CD4-positive, alpha-beta T cell treated with Interleukin-17A for 4 hours (primary cell): ENCODE measurements at regions not wholly inside any gene's neighbourhood (a gene's known extent, or its start where the extent isn't known, plus 50 kb on each side); places are given as distances from the start of the nearest gene placed in this dataset.
"Not testable (repeated sequence)": the region's sequence is repeated elsewhere in the genome, so short reads cannot be mapped to it uniquely, and the experiment has no call there.

Experiments
- DNase-seq: peaks from one replicate; pipeline ENCODE4 v3.0.0-alpha.2; 2020; ENCODE audit warnings: mixed read lengths

DNA sequence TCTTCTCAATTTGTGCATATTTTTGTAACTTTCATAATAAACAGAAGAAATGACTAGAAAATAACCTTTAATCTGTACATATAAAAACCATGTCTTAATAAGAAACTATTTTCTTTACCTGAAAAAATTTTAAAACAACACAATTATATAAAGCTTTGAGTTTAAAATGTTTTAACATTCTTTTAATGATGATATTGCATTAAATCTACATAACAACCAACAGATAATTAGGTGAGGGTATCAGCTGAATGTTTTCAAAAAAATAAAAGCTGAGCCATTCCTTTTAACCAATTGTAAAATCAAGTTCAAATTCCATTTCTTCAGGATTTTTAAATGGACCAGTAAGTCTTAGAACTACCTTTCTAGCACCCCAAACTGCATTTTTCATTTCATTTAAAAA lies 1185.0 kb upstream of the CITED2 start:
- no peak for DNase-seq

DNA sequence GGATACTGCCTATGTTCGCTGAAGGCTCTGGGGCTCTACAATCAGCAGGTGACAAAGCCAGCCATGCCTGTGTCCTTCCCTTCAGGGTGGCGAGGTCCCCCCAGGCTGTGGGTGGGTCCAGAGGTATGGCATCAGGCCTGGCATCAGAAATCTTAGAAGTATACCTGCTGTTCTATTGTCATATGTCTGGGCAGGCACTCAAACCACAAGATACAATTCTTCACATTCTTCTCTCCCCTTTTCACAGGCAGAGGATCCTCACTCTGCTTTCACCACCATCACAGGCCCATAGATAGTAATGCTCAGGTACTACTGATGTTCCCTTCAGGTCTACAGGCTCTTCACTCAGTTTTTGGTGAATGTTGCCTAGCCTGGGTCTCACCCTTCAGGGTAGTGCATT lies 1180.0 kb upstream of the CITED2 start:
- DNase-seq = no peak

DNA sequence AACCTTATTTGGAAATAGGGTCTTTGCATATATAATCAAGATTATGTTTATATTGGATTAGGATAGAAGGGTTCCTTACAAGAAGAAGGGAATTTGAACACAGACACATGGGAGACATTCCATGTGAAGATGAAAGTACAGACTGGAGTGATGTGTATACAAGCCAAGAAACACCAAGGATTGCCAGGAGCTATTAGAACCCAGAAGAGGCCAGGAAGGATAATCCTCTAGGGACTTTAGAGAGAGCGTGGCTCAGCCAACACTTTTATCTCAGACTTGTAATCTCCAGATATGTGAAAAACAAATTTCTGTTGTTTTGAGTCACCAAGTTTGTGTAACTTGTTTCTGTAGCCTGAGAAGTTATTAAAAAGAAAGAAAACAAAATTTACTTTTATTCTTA lies 1173.9 kb upstream of the CITED2 start:
- no peak for DNase-seq

DNA sequence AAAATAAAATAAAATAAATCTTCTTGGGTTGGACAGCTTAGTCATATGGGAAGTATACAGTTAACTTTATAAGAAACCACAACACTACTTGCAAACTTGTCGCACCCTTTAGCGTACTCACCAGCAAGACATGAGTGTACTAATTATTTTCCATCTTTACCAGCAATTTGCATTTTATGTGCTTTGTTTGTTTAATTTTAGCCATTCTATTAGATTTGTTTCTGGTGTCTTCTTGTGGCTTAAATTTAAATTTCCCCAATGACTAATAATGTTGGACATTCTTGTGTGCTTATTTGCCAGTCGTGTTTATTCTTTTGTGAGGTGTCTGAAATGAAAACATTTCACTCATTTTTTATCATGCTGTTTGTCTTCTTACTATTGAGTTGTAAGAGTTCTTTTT lies 1172.2 kb upstream of the CITED2 start:
- no peak for DNase-seq

DNA sequence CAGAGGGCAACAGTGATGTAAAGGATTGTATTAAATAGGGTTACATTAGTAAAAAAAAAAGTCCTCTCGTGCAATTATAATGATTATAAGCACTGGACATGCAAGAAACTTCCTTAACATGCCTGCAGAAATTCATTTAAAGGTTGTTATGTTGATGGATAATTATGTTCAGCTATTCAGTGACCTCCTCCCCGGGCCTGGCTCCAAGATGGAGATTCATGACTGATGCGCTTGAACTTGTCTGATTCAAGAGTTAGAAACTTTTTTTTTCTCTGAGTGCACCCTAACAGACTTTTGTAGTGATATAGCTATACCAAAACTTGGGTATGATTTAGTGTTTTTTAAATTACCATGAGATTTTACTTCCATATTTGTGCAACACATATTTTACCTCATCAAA lies 1170.0 kb upstream of the CITED2 start:
- DNase-seq = no peak

DNA sequence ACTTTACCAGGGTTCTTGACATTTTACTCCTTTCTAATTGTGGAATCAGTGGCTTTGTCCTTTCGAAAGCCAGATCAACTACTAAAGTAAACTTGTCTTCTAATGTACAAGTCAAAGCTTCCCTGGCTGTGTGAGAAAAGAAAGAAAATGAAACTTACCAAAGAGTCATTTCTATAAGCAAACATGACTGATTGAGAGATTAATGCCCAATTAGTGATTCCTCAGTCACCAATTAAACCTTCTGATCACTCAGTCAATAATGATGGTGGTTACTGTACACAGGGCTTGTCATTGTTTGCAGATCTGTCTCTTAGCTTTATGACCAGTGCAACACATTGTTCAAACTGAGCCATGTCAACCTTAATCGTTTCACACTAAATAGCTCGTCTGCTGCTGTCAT lies 1168.4 kb upstream of the CITED2 start:
- DNase-seq = no peak

DNA sequence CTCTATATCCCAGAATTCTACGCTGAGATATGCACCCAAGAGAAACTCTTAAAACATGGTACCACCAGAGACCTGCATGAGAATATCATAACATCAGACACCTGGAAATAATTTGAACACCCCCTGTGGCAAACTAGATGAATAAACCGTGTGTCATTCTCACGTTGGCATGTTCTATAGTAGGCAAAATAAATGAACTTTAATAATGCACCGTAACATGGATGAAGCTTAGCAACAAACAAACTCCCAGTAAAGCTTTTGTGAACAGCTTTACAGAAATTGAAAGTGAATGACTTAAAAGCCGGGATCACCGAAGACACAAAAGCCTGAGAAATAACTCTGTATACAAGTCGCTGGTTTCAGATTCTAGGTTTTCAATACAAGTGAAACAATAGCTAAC lies 1166.8 kb upstream of the CITED2 start:
- no peak for DNase-seq

DNA sequence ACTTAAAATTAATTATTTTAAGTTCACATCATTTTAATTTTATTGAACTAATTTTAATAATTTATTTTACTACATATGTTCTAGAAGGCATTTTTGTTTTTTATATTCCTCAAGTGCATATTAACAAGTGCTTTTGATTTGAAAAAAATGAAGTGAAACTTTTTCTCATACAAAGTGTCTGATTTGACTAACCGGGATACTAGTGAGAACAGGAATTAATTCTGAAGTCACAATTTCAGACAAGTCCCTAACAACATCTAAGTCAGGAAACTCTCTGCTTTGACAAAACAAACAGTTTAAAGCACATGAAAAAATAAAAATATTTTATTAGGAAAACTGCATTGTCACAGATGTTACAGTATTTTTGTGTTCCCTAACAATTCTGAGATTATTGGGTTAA lies 1166.3 kb upstream of the CITED2 start:
- DNase-seq = no peak

DNA sequence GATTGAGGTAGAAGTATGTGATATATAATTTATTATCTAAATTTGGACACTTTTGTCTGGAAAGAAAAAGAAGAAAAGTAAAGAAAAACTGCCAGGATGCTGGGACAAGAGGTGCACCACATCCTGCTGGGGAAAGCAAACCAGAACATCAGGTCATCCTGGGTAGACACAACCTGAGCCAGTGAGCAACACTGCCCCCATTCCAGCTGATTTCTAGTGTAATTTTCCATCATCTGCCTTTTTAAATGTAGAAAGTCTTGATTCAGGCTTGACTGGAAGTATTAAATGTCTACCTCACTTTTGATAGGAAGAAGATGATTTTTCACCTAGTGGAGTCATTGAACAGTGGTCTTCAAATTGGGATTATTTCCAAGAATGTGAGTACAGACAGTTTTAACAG lies 1164.5 kb upstream of the CITED2 start:
- no peak for DNase-seq

DNA sequence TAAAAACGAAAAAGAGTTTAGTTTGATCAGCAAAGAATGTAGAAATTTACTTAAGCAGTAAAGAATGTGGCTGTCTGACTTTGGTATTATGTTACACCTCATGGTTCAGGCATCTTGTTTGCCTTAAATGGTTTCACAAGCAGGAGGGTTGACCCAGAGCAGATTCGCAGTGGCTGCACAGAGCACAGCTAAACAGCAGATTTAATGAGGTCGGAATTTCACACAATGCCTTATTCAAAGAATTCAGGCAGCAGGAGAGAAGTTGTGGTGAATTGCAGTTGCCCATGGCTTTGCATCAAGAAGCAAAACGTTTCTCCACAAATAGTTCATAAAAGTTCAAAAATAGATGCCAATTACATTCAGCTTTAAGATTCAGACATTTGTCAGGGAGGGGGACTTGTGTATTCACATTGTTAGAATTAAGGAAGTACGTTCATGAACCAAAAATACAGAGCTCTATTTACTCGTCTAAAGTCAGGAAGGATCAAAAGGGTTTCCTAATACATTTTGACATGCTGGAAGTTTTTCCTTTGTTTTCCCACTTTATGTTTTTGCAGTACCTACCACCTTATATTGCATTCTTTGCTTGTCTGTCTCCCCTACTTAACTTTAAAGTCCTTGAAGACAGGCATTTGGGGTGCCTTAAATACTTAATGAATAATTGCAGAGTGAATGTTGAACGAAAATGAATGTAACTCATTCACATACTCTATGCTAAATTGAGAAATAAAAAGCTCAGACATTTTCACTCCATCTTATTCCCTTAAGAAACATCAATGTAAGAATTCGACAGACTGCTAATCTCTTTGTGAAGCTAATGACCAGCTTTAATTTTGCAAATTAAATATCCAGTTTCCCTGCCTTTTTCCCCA lies 1163.6 kb upstream of the CITED2 start:
- DNase-seq = no peak

DNA sequence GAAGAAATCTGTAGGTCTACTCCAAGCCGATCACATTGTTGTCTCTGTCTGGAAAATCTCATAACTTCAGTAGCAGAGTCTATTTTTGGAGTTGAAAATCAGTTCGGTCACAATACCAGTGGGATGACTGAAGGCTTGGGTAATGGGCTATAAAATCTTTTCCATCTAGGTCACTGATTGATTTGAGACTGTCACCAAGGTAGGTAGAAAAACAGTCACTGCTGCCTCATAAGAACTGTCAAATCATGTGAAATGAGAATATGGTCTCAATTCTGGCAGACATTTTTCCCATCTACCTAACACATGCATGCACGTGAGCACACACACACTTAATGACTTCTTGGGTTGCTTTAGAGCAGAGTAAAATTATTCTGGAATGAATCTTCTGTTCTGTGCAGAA lies 1162.8 kb upstream of the CITED2 start:
- DNase-seq = no peak

DNA sequence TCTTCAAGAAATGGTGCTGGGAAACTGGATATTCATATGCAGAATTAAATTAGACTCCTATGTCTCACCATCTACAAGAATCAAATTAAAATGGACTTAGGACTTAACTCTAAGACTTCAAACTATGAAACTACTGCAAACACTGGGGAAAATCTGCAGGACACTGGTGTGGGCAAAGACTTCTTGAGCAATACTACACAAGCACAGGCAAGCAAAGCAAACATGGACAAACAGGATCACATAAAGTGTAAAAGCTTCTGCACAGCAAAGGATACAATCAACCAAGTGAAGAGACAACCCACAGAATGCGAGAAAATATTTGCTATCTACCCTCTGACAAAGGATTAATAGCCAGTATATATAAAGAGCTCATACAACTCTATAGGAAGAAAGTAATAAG lies 1161.1 kb upstream of the CITED2 start:
- no peak for DNase-seq

DNA sequence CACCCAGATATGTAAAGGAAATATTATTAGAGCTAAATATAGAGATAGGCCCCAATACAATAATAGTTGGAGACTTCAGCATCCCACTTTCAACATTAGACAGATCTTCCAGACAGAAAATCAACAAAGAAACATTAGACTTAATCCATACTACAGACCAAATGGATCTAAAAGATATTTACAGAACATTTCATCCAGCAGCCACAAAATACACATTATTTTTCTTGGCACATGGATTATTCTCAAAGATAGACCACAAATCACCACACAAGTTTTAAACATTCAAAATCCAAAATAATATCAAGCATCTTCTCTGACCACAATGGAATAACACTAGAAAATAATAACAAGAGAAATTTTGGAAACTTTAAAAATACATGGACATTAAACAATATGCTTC lies 1159.1 kb upstream of the CITED2 start:
- DNase-seq = no peak

DNA sequence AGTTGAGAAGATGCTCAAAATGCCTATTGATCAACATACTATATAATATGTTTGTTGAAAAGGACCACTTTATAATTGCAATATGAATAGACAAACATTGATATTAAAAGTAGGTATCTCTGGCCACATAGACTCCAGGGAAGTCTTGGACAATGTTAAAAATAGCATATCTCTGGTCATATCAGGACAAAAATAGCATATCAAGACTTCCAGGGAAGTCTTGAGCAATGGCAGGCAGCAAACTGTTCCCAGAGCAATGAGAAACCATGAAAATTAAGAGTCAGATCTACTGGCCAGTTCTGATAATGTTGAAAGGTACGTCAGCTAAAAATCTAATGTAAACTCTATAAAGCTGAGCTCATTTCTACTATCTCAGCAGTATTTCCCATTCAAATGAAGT lies 1130.3 kb upstream of the CITED2 start:
- DNase-seq = no peak

DNA sequence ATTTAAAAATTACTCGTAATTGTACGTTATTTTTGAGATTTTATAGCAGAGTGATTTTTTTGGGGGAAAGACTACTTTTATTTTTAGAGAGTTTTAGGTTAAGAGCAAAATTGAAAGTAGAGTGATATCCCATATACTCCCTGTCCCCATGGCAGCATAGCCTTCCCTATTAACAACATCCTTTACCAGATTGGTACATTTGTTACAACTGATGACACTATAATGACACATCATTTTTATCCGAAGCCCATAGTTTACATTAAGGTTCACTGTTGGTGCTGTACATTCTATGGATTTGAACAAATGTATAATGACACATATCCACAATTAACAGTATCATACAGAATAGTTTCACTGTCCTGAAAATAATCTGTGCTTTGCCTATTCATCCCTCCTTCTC lies 1126.4 kb upstream of the CITED2 start:
- DNase-seq = no peak

DNA sequence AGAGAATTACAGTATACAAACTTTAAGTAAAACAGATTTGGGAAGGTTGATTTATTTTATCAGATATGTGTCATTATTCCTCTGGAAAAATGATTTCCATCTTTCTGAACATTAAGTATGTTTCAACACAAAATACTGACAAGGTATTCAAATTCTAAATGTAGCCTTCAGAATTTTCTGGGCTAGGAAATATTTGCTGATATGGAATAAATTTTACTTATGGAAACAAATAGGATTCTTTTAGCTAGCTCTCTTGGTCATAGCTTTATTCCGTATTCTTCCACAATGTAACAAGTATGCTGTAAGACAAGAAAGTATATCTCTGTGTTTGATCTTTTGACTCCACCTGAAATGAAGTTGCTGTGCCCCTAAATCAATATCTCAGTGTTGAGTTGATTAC lies 1125.2 kb upstream of the CITED2 start:
- DNase-seq = no peak

DNA sequence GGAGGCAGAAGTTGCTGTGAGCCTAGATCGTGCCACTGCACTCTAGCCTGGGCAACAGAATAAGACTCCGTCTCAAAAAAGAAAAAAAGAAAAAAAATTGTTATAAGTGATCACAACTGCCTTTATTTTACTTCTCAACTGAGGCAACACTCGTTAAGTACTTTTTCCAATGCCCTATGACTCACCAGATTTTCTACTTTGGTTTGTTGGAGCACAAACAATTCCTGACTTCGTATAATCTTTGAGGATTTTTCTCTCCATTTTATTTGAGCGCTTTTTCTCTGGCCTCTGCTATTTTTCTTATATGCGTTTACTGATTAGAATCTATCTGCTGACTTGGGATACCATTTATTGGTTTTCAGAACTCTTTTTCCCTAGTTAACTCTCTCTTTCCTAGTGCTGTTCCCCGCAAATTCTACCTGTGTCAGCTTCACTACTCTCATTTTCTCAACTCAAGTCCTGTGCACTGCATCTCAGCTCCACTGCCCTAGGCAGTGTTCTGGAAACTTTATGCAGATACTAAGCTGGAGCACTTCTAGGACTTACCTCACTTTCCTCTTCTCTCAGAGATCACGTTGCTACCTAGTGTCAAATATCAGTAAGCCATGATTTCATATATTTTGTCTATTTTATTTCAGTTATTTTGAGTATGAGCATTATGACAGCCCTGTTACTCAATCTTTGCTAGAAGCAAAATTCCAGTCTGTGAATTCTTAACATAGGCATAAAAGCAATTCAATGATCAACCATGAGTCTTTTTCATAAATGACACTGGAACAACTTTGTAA lies 1120.1 kb upstream of the CITED2 start:
- DNase-seq = no peak

DNA sequence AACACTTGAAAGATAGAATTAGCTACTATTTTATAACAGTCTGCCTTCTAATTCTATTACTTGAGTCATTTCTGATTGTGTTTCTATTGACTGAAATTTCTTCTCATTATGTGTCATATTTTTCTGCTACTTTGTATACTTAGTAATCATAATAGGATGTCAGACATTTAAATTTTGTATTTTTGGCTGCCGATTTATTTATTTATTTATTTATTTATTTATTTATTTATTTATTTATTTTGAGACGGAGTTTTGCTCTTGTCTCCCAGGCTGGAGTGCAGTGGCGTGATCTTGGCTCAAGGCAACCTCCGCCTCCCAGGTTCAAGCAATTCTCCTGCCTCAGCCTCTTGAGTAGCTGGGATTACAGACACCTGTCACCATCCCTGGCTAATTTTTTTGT lies 1119.0 kb upstream of the CITED2 start:
- DNase-seq = not testable (repeated sequence)

DNA sequence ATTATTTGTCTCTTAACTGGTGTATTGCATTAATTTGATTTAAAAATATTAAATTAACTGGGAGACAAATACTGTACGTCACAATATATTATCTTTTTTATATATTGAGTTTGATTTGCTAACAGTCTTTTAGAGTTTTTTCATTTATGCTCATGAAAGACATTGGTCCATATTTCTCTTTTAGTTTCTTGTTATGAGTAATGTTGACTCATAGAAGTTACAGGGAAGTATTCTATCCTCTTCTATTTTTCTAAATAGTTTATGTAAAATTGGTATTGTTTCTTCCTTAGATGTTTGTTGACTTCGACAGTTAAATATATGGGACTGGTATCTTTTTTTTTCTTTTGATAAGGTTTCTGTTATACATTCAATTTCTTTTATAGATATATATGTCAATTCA lies 1115.6 kb upstream of the CITED2 start:
- no peak for DNase-seq

DNA sequence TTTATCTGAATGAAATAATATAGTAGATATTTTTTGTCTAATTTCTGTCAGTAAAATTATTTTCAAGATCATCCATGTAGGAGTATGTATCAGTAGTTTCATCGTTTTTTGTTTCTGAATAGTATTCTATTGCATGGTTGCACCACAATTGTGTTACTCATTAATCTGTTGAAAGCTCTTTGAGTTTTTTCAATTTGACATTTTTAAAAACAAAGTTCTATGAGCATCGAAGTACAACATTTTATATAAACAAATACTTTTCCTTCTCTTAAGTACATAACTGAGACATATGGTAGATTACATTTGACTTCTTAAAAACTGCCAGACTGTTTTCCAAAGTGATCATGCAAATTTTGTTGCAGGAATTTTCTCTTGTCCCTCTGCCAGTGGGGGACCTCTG lies 1113.1 kb upstream of the CITED2 start:
- DNase-seq = no peak

DNA sequence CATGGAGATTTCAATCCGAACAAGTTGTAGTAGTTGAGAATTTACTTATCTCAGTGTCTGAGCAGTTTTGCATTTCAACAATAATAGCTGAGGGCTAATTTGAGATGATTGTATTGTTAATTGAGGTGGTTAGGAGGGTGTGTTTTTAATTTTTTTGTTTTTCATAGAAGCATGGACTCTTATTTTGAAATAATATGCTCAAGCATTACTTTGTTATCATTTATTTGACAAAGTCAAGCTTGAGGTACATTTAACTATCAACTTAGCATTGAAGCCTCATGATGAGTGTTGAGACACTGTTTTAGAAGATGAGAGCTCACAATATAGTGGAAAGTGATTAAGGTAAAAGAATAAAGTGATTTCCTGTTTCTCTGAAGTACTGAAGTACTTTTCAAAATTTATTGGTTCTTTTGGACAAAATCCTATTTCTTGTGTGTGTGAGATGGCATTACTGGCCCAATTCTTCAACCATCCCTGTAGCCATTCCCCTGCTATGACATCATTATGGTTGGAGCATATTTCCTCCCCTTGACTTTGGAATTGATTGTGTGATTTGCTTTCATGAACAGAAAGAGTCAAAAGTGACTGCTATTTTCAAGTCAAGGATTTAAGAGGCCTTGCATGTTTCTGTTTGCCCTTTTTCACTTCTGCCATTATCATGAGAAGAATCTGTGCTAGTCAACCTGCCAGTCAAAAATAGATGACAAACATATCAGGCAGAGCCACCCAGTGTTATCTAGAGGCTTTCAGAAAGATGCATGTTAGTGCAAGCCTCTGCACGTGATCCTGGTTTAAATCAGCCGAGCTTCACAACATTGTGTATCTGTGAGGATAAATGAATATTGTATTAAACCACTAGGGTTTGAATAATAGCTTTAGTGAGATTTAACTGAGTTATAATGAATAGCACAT lies 1112.3 kb upstream of the CITED2 start:
- no peak for DNase-seq

DNA sequence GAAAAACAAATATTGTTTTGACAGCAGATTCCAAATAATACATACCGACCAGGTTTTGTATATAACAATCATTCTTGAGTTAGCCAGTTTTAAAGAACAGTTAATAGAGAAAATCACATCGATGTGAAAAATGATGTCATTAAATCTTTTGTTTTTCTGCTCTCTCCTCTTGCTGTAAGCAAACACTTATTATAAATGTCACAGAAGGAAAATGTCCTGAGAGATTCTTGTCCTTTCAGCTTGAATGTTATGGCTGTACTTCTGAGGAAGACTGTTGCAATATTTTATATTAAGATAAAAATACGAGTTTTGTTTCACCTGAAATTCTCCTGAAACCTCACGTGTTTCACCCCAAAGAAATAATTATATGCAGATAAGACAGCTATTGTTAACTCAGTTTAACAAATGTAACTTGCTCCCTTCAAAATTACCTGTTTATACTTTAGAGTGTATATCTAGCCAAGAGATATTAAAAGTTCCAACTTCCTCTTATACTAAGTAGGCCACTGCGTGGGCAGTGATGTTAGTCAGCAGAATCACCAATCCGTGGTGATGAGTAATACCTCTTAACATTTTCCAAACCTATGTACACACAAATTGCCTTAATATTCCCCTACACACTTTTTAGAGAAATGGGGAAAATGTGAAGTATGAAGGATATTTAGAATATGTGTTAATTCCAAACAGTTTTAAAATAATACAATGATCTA lies 1111.4 kb upstream of the CITED2 start:
- DNase-seq = no peak

DNA sequence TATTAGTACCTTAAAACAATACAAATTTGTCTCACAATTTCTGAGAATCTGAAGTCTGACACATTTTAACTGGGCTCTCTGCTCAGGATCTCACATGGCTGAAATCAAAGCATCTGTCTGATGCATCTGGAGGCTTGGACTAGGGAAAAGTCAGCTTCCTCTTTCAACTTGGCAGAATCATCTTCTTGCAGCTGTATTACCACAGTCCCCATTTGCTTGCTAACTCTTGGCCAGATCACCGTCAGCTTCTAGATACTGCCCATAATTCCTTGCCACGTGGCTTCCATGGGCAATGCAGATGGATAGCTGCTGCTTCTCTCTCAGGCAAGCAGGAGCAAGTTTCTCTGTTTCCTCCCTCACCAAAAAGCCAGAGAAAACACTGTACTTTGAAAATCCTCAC lies 1106.4 kb upstream of the CITED2 start:
- no peak for DNase-seq
